IMR-90 (cell line): ENCODE measurements at regions not wholly inside any gene's neighbourhood (a gene's known extent, or its start where the extent isn't known, plus 50 kb on each side); places are given as distances from the start of the nearest gene placed in this dataset.
A peak's percentile ranks its signal among the peaks of the same experiment; 100 is the strongest.

Source experiments
- ATAC-seq: fragments of 200-7000 bp; cut with Tn5 transposase; 2 replicates; pipeline ENCODE4 v1.9.1; 2020; ENCODE audit warnings: low read depth, mild to moderate bottlenecking, moderate library complexity
- BruUV-seq: library from RNA; stranded (reverse); fragments of 400-500 nt; replicated peaks from 2 replicates; lab custom pipeline; 2021; lab: Mats Ljungman, UMichigan
- CTCF ChIA-PET: fragments of 300-600 bp; formaldehyde crosslinking; extraction: SDS; loops from one replicate; lab custom pipeline; 2021; ENCODE audit warnings: antibody characterized with exemption; lab: Yijun Ruan, JAX
- POLR2A ChIA-PET: fragments of 300-600 bp; sonication (Branson Sonifier 250); formaldehyde crosslinking; loops from one replicate; lab custom pipeline; 2022; ENCODE audit warnings: antibody characterized with exemption; ENCODE audit not compliant: unreplicated experiment; lab: Charles Lee
- DNase-seq: peaks from one replicate; pipeline ENCODE4 v3.0.0; 2013
- H2AFZ ChIP-seq: replicated peaks from 2 replicates; pipeline ENCODE3; 2013; ENCODE audit warnings: low read length, mild to moderate bottlenecking; ENCODE audit not compliant: poor library complexity
- H2AK5ac ChIP-seq: 2 replicates; pipeline ENCODE4 v1.6.1; 2013; ENCODE audit warnings: low read depth, low read length, inconsistent platforms
- H2AK9ac ChIP-seq: replicated peaks from 2 replicates; pipeline ENCODE3; 2013; ENCODE audit warnings: mild to moderate bottlenecking, low read depth, low read length, moderate library complexity; ENCODE audit not compliant: poor library complexity
- H2BK120ac ChIP-seq: 2 replicates; pipeline ENCODE4 v1.6.1; 2013; ENCODE audit warnings: low read depth, low read length, inconsistent platforms
- H2BK15ac ChIP-seq: 3 replicates; pipeline ENCODE4 v1.6.1; 2013; ENCODE audit warnings: low read depth, low read length, inconsistent platforms
- H2BK20ac ChIP-seq: 2 replicates; pipeline ENCODE4 v1.6.1; 2013; ENCODE audit warnings: low read depth, mild to moderate bottlenecking, inconsistent platforms, low read length, moderate library complexity
- H2BK5ac ChIP-seq: 2 replicates; pipeline ENCODE4 v1.6.1; 2013; ENCODE audit warnings: mild to moderate bottlenecking, low read depth, low read length, inconsistent platforms; ENCODE audit not compliant: poor library complexity, severe bottlenecking
- H3K14ac ChIP-seq: replicated peaks from 2 replicates; pipeline ENCODE4 v1.6.1; 2013; ENCODE audit warnings: low read depth, low read length, inconsistent platforms
- H3K18ac ChIP-seq: 2 replicates; pipeline ENCODE4 v1.6.1; 2013; ENCODE audit warnings: low read depth, low read length, control low read depth
- H3K23ac ChIP-seq: 2 replicates; pipeline ENCODE4 v1.6.1; 2013; ENCODE audit warnings: low read depth, low read length, inconsistent platforms
- H3K27ac ChIP-seq: 2 replicates; pipeline ENCODE4 v1.5.1; 2013; ENCODE audit warnings: mild to moderate bottlenecking, control low read depth, low read length; ENCODE audit not compliant: insufficient read depth
- H3K27me3 ChIP-seq: 2 replicates; pipeline ENCODE4 v1.6.1; 2013; ENCODE audit warnings: low read length; ENCODE audit not compliant: control insufficient read depth, insufficient read depth
- H3K36me3 ChIP-seq: 2 replicates; pipeline ENCODE4 v1.6.1; 2013; ENCODE audit warnings: low read length, mixed read lengths; ENCODE audit not compliant: control insufficient read depth, insufficient read depth
- H3K4ac ChIP-seq: 2 replicates; pipeline ENCODE4 v1.6.1; 2013; ENCODE audit warnings: low read depth, low read length, inconsistent platforms
- H3K4me1 ChIP-seq: 2 replicates; pipeline ENCODE4 v1.6.1; 2013; ENCODE audit warnings: low read length, mixed read lengths; ENCODE audit not compliant: control insufficient read depth, insufficient read depth
- H3K4me2 ChIP-seq: 2 replicates; pipeline ENCODE4 v1.6.1; 2013; ENCODE audit warnings: low read depth, mild to moderate bottlenecking, control low read depth, low read length, moderate library complexity
- H3K4me3 ChIP-seq: 2 replicates; pipeline ENCODE4 v1.5.1; 2013; ENCODE audit warnings: low read depth, mild to moderate bottlenecking, control low read depth, low read length, moderate library complexity; ENCODE audit not compliant: insufficient read depth
- H3K56ac ChIP-seq: 2 replicates; pipeline ENCODE4 v1.6.1; 2013; ENCODE audit warnings: low read length, inconsistent platforms; ENCODE audit not compliant: insufficient read depth; ENCODE audit errors: extremely low read depth
- H3K79me1 ChIP-seq, 2 experiments: 2 replicates each; pipeline ENCODE4 v1.6.1; 2013; ENCODE audit warnings: low read length in 2 of 2, inconsistent platforms in 1 of 2, low read depth in 1 of 2
- H3K9ac ChIP-seq: 2 replicates; pipeline ENCODE4 v1.6.1; 2013; ENCODE audit warnings: low read depth, low read length, control low read depth
- H3K9me1 ChIP-seq: 2 replicates; pipeline ENCODE4 v1.6.1; 2013; ENCODE audit warnings: low read length, inconsistent platforms; ENCODE audit not compliant: insufficient read depth
- H3K9me3 ChIP-seq: 2 replicates; pipeline ENCODE4 v1.6.1; 2013; ENCODE audit warnings: low read length; ENCODE audit not compliant: control insufficient read depth, insufficient read depth
- H4K20me1 ChIP-seq: 2 replicates; pipeline ENCODE4 v1.6.1; 2013; ENCODE audit warnings: low read length, inconsistent platforms; ENCODE audit not compliant: insufficient read depth
- H4K5ac ChIP-seq: 2 replicates; pipeline ENCODE4 v1.6.1; 2013; ENCODE audit warnings: mild to moderate bottlenecking, low read depth, low read length, control low read depth
- H4K8ac ChIP-seq, 2 experiments: 2 replicates each; pipeline ENCODE4 v1.6.1; 2013; ENCODE audit warnings: low read depth in 2 of 2, low read length in 2 of 2, control low read depth in 1 of 2, inconsistent platforms in 1 of 2
- H4K91ac ChIP-seq: 2 replicates; pipeline ENCODE4 v1.6.1; 2013; ENCODE audit warnings: low read depth, low read length, inconsistent platforms; ENCODE audit not compliant: insufficient read depth
- CEBPB ChIP-seq: IDR thresholded peaks from 2 replicates; pipeline ENCODE4 v1.6.1; 2012; ENCODE audit warnings: low read depth, low read length, improper control_type of control experiment
- FOS ChIP-seq: fragments of 150-350 bp; IDR thresholded peaks from 2 replicates; pipeline ENCODE4 v1.6.1; 2016; ENCODE audit warnings: low read depth, low read length
- MXI1 ChIP-seq: IDR thresholded peaks from 2 replicates; pipeline ENCODE4 v1.6.1; 2012; ENCODE audit warnings: low read depth, mild to moderate bottlenecking, low read length, moderate library complexity, borderline replicate concordance
- SMC3 ChIP-seq: fragments of 150-350 bp; IDR thresholded peaks from 2 replicates; pipeline ENCODE4 v1.6.1; 2016; ENCODE audit warnings: low read depth, mild to moderate bottlenecking, antibody characterized with exemption, low read length, moderate library complexity
- WGBS, 2 experiments: methylation state at CpG; one replicate each; pipeline versions ENCODE4 v1.1.5 to v1.1.7; 2013; ENCODE audit warnings: missing lambda C conversion rate in 2 of 2; ENCODE audit not compliant: insufficient read length in 1 of 2; ENCODE audit errors: extremely low coverage in 2 of 2; 5-methylcytosine and 5-hydroxymethylcytosine counted together
- dilution Hi-C: fragments of 300-500 bp; cut with HindIII; formaldehyde crosslinking; loops from one replicate; pipeline ENCODE4 v1.14.3; 2018; ENCODE audit warnings: low sequenced_read_pairs; ENCODE audit not compliant: unreplicated experiment
- in situ Hi-C: fragments of 300-500 bp; cut with MboI; formaldehyde crosslinking; loops from 3 replicates; pipeline ENCODE4 v1.14.3; 2019; ENCODE audit warnings: low sequenced_read_pairs, inconsistent platforms, mixed read lengths
- intact Hi-C: fragments of 100-400 bp; cut with micrococcal nuclease; formaldehyde crosslinking; loops from 2 replicates; pipeline ENCODE4 v1.10.0; 2022
- TF ChIP-seq, protein P1 (sequence below): conservative IDR thresholded peaks from 2 replicates; pipeline ENCODE4 v1.5.1; 2012; ENCODE audit warnings: mild to moderate bottlenecking, low read depth, low read length, improper control_type of control experiment

DNA sequence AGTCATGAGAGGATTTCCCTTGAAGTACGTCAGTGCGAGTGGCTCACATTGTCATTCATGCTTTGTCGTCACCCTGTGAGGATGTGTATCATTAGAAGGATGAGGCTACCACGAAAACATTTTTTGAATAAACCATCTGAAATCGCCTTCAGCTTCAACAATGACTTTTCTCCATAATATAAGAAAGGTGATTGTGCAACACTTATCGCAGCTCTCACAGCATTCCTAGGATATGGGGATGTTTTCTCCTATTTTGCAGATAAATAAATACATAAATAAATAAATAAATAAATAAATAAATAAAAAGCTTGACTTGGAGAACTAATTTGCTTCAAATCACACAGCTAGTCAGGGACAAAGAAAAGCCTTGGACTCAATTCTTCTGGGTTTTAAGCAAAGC is 326.5 kb downstream of the FOXA2 start:
- H2AK5ac ChIP-seq = no peak overlapping the region
- BruUV-seq = no TSS peak
- no peaks in the 10 kb centered on the region for H3K4me1 ChIP-seq
- ATAC-seq (no peak), DNase-seq (no peak)
- no peaks in the 10 kb centered on the region for H3K9me1 ChIP-seq
- TF ChIP-seq FOS = no peak
- TF ChIP-seq, protein P1, sequence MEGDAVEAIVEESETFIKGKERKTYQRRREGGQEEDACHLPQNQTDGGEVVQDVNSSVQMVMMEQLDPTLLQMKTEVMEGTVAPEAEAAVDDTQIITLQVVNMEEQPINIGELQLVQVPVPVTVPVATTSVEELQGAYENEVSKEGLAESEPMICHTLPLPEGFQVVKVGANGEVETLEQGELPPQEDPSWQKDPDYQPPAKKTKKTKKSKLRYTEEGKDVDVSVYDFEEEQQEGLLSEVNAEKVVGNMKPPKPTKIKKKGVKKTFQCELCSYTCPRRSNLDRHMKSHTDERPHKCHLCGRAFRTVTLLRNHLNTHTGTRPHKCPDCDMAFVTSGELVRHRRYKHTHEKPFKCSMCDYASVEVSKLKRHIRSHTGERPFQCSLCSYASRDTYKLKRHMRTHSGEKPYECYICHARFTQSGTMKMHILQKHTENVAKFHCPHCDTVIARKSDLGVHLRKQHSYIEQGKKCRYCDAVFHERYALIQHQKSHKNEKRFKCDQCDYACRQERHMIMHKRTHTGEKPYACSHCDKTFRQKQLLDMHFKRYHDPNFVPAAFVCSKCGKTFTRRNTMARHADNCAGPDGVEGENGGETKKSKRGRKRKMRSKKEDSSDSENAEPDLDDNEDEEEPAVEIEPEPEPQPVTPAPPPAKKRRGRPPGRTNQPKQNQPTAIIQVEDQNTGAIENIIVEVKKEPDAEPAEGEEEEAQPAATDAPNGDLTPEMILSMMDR = no peak
- TF ChIP-seq SMC3 = no peak
- TF ChIP-seq MXI1 = no peak
- peak; percentile 58 for TF ChIP-seq CEBPB
- no peak overlapping the region for H2AK9ac ChIP-seq
- no peak overlapping the region for H3K56ac ChIP-seq
- no peak overlapping the region for H2BK15ac ChIP-seq
- no peak overlapping the region for H3K4ac ChIP-seq
- H3K18ac ChIP-seq = no peak overlapping the region
- intact Hi-C loops (no loop called here), in situ Hi-C loops (no loop called here), dilution Hi-C loops (no loop called here)
- H3K27me3 ChIP-seq = no peaks in the 10 kb centered on the region
- CTCF ChIA-PET = no interaction called here
- peaks cover 1% of the 10 kb centered on the region; the same call in 1 of the 2 replicates for H3K9me3 ChIP-seq
- H2BK5ac ChIP-seq = no peak overlapping the region
- no CpG with 5 or more reads among the region's 6 CpGs for WGBS, 2 experiments
- no peak overlapping the region for H4K8ac ChIP-seq
- H3K4me3 ChIP-seq = no peak overlapping the region
- no peaks in the 10 kb centered on the region for H3K36me3 ChIP-seq
- no peak overlapping the region for H2BK120ac ChIP-seq
- no peak overlapping the region for H3K23ac ChIP-seq
- H3K4me2 ChIP-seq = no peak overlapping the region
- no peaks in the 10 kb centered on the region for H3K79me1 ChIP-seq
- H4K91ac ChIP-seq = no peak overlapping the region
- no peak overlapping the region for H3K14ac ChIP-seq
- H2BK20ac ChIP-seq = no peak overlapping the region
- no peaks in the 10 kb centered on the region for H4K20me1 ChIP-seq
- H2AFZ ChIP-seq = no peak overlapping the region
- POLR2A ChIA-PET = no interaction called here
- no peak overlapping the region for H4K5ac ChIP-seq
- no peak overlapping the region for H3K27ac ChIP-seq
- no peak overlapping the region for H3K9ac ChIP-seq
